ENCODE measurements at regions not wholly inside any gene's neighbourhood (a gene's known extent, or its start where the extent isn't known, plus 50 kb on each side); places are given as distances from the start of the nearest gene placed in this dataset.

DNA sequence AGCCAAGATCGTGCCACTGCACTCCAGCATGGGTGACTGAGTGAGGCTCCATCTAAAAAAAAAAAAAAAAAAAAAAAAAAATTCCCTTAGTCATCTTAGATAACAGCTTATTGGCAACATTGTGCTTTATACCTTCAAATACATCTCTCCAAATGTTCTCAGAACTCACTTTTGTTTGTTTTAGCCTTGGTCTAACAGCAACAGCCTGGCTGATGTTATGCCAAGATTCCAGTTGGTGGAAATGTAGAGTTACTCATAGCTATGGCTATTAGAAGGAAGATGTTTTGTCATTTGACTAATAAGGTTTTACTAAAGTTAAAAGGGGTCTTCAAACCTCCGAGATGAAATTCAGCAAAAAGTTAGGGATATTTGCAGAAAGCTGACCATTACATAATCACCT is 481.4 kb downstream of the NEBL start:
- intact Hi-C loops (cut with DNase I), result no loop called here
- no peak for DNase-seq
- TF ChIP-seq POLR2A (IDR thresholded peaks at IDR 0.05), result no peak
- TF ChIP-seq, protein P1, sequence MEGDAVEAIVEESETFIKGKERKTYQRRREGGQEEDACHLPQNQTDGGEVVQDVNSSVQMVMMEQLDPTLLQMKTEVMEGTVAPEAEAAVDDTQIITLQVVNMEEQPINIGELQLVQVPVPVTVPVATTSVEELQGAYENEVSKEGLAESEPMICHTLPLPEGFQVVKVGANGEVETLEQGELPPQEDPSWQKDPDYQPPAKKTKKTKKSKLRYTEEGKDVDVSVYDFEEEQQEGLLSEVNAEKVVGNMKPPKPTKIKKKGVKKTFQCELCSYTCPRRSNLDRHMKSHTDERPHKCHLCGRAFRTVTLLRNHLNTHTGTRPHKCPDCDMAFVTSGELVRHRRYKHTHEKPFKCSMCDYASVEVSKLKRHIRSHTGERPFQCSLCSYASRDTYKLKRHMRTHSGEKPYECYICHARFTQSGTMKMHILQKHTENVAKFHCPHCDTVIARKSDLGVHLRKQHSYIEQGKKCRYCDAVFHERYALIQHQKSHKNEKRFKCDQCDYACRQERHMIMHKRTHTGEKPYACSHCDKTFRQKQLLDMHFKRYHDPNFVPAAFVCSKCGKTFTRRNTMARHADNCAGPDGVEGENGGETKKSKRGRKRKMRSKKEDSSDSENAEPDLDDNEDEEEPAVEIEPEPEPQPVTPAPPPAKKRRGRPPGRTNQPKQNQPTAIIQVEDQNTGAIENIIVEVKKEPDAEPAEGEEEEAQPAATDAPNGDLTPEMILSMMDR (IDR thresholded peaks at IDR 0.05), result no peak
- Histone ChIP-seq H3K9me3 (no peaks in the 10 kb centered on the region), H3K27ac (no peak overlapping the region), H3K27me3 (no peaks in the 10 kb centered on the region), H3K36me3 (no peaks in the 10 kb centered on the region), H3K4me3 (no peak overlapping the region), H3K4me1 (no peaks in the 10 kb centered on the region)
- WGBS, 2 donors, result 61 to 70% methylated on average over 2 of the region's 2 CpGs

DNA sequence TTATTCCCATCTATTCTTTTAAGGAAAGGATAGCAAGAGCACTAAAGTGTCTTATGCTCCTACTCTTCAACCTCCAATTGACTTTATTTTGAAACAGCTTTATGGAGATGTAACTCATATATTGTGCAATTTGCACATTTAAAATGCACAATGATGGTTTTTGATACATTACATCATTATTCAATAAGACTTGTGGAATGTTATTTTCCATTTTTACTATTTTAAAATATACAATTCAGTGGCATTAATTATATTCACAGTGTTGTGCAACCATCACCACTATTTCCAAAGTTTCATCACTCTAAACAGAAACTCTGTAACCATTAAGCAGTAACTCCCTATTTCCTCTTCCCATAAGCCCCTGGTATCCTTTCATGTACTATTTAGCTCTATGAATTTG is 489.8 kb downstream of the NEBL start:
- H3K4me1 ChIP-seq, result no peaks in the 10 kb centered on the region
- H3K36me3 ChIP-seq, result no peaks in the 10 kb centered on the region
- H3K4me3 ChIP-seq, result no peak overlapping the region
- H3K27me3 ChIP-seq, result no peaks in the 10 kb centered on the region
- TF ChIP-seq POLR2A (IDR thresholded peaks at IDR 0.05), result no peak
- TF ChIP-seq, protein P1 (IDR thresholded peaks at IDR 0.05), result no peak
- intact Hi-C loops (cut with DNase I), result no loop called here
- H3K9me3 ChIP-seq, result no peaks in the 10 kb centered on the region
- no peak for DNase-seq
- H3K27ac ChIP-seq, result no peak overlapping the region

DNA sequence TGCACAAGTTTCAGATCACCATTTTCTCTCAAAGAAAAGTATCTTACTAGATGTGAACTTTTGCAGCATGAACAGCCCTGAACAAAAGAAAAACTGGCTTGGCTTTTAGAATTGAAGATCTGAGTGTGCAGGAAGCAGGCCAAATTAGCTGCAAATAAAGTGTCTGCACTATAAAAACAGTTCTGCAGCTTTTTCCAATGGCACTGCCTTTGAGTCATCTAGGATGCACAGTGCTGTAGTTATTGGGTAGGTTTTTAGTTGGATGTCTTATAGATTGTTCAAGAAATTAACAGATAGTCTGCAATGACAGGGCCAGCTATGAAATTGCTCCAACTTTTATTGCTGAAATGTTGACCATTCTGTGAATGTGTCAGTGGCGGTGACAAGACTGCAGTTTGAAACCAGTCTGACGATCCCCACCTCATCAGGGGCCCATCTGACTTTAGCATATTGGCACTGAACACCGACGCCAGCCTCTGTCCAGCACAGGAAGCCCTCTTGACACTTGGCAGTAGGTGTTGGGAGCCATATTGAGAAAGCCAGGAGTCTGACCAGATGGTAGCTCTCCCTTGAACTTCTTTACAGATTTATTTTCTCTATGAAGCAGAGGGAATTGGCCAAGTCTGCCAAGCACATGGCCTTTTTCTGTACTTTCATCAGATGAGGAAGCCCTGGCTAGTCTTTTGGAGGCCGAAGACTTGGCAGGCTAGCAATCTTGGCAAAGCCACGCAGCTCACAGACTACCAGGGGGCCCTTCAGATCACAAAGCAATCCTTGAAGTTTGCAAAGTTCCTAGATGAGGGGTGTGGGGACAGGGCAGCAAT is 490.6 kb downstream of the NEBL start:
- no peak for DNase-seq
- H3K36me3 ChIP-seq, result no peaks in the 10 kb centered on the region
- no peak overlapping the region for H3K27ac ChIP-seq
- no peak overlapping the region for H3K4me3 ChIP-seq
- no peak for TF ChIP-seq POLR2A (IDR thresholded peaks at IDR 0.05)
- TF ChIP-seq, protein P1 (IDR thresholded peaks at IDR 0.05), result no peak
- no peaks in the 10 kb centered on the region for H3K27me3 ChIP-seq
- no peaks in the 10 kb centered on the region for H3K4me1 ChIP-seq
- intact Hi-C loops (cut with DNase I), result no loop called here
- H3K9me3 ChIP-seq, result no peaks in the 10 kb centered on the region
- WGBS, 2 donors, result 53 to 54% methylated on average over 6 of the region's 6 CpGs

DNA sequence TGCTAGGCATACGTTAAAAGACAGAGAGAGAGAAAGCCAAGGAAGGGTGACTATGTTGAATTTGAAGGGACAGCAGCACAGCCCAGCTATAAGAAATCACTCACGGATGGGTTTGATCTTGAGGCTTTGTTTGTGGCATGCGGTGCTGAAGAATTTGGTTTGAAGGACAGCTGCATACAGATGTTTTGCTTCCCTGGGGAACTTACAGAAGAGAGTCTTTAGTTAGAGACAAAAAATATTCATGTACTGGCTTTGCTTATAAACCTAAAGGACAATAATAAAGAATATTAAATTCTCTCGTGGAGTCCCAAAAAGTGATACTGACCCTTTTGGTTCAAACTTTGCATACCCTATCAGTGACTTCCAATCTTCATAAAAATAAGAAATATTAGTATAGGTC is 491.4 kb downstream of the NEBL start:
- WGBS, 2 donors, result 52 to 79% methylated on average over 4 of the region's 4 CpGs
- Histone ChIP-seq H3K4me3 (no peak overlapping the region), H3K9me3 (no peaks in the 10 kb centered on the region), H3K27me3 (no peaks in the 10 kb centered on the region), H3K4me1 (no peaks in the 10 kb centered on the region), H3K36me3 (no peaks in the 10 kb centered on the region), H3K27ac (no peak overlapping the region)
- intact Hi-C loops (cut with DNase I), result no loop called here
- no peak for DNase-seq
- TF ChIP-seq, protein P1 (IDR thresholded peaks at IDR 0.05), result no peak

DNA sequence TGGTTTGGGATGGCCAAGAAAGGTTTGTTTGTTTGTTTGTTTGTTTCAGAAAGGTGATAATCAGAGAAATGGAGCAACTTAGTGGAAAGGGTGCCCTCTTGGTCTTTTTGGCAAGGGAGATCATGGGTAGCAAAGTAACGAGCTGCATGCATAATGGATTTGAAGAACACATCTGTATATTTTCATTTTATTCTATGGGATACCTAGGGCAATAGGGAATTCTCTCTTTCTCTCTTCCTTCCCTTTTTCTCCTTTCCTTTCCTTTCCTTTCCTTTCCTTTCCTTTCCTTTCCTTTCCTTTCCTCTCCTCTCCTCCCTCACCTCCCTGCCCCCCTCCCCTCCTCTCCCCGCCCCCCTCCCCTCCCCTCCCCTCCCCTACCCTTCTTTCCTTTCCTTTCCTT is 492.1 kb downstream of the NEBL start:
- Histone ChIP-seq H3K4me1 (no peaks in the 10 kb centered on the region), H3K27ac (no peak overlapping the region), H3K4me3 (no peak overlapping the region), H3K9me3 (no peaks in the 10 kb centered on the region), H3K36me3 (no peaks in the 10 kb centered on the region), H3K27me3 (no peaks in the 10 kb centered on the region)
- no peak for TF ChIP-seq POLR2A (IDR thresholded peaks at IDR 0.05)
- TF ChIP-seq, protein P1 (IDR thresholded peaks at IDR 0.05), result no peak
- WGBS, 2 donors, result 34 to 54% methylated on average over 2 of the region's 2 CpGs
- no peak for DNase-seq
- intact Hi-C loops (cut with DNase I), result no loop called here

All from esophagus squamous epithelium (tissue), 5 donors.